Muscle layer of colon (tissue), 2 donors: ENCODE measurements at regions not wholly inside any gene's neighbourhood (a gene's known extent, or its start where the extent isn't known, plus 50 kb on each side); places are given as distances from the start of the nearest gene placed in this dataset.
"Not testable (repeated sequence)": the region's sequence is repeated elsewhere in the genome, so short reads cannot be mapped to it uniquely, and the experiment has no call there.

Source experiments
- H3K27ac ChIP-seq: one replicate; pipeline ENCODE4 v1.7.0; 2013; ENCODE audit warnings: low read depth, mild to moderate bottlenecking, low read length, moderate library complexity
- H3K27me3 ChIP-seq, 2 donors: one replicate each; pipeline ENCODE4 v1.7.0; 2013; ENCODE audit warnings: low read length in 2 of 2, mild to moderate bottlenecking in 2 of 2; ENCODE audit not compliant: insufficient read depth in 2 of 2, control insufficient read depth in 1 of 2
- H3K36me3 ChIP-seq: one replicate; pipeline ENCODE4 v1.7.0; 2013; ENCODE audit warnings: mild to moderate bottlenecking, low read length; ENCODE audit not compliant: insufficient read depth
- H3K4me1 ChIP-seq: one replicate; pipeline ENCODE4 v1.7.0; 2013; ENCODE audit warnings: mild to moderate bottlenecking, low read length; ENCODE audit not compliant: insufficient read depth
- H3K4me3 ChIP-seq, 2 donors: one replicate each; pipeline ENCODE4 v1.7.0; 2013; ENCODE audit warnings: low read length in 2 of 2, low read depth in 1 of 2, mild to moderate bottlenecking in 1 of 2, moderate library complexity in 1 of 2
- H3K9ac ChIP-seq: one replicate; pipeline ENCODE4 v1.7.0; 2013; ENCODE audit warnings: low read length
- H3K9me3 ChIP-seq: one replicate; pipeline ENCODE4 v1.7.0; 2013; ENCODE audit warnings: mild to moderate bottlenecking, low read length
- donor health status: abdominal sarcoma.
- donor health status: Adenocarcinoma of cecum.

DNA sequence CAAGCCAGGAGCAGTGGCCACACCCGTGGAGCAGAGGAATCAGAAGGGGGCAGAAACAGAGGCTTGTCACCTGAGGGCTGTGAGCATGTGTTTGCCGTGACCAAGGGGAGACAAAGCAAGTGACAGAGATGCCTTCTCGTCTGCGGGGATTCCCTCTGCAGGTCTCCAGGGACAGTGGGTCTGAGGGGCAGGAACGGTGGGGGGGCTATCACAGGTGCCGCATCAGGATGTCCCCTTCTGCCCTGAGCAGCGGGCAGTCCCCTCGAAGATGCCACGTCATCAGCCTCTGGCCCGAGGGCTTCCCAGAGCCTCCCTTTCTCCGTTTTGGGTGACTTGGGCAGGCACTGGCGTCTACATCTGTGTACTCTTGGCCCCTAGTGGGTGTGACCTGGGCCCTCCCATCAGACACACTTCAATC is 338.7 kb downstream of the PREX1 start:
- Histone ChIP-seq H3K9ac (no peak overlapping the region), H3K27ac (no peak overlapping the region), H3K36me3 (no peaks in the 10 kb centered on the region), H3K27me3 (no peaks in the 10 kb centered on the region), H3K9me3 (no peaks in the 10 kb centered on the region), H3K4me3 (no peak overlapping the region), H3K4me1 (no peaks in the 10 kb centered on the region)

- not testable (repeated sequence) for H3K9me3 ChIP-seq, H3K27me3 ChIP-seq, H3K4me1 ChIP-seq, H3K27ac ChIP-seq, H3K9ac ChIP-seq, H3K36me3 ChIP-seq, H3K4me3 ChIP-seq
Measured at GRCh38 chr20:48488334-48489034, 339.3 kb downstream of the PREX1 start.

DNA sequence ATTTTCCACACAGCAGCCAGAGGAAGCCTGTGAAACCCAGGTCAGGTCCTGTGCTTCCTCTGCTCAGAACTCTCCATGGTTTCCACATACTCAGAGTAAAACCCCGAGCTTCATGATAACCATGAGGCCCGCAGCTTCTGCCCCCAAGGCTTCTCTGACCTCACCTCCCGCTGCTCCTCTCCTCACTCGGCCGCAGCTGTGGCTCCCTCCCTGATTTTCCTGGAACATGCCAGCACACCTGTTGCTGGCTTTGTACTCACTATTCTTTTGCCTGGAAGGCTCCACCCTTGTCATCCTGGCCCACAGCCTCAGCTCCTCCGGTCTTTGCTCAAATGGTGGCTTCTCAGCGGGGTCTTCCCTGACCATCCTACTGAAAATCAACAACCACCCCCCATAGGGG is 341.7 kb downstream of the PREX1 start:
- no peak overlapping the region for H3K4me3 ChIP-seq
- no peaks in the 10 kb centered on the region for H3K27me3 ChIP-seq
- H3K4me1 ChIP-seq, result no peaks in the 10 kb centered on the region
- H3K9ac ChIP-seq, result no peak overlapping the region
- H3K9me3 ChIP-seq, result no peaks in the 10 kb centered on the region
- no peaks in the 10 kb centered on the region for H3K36me3 ChIP-seq
- H3K27ac ChIP-seq, result no peak overlapping the region

DNA sequence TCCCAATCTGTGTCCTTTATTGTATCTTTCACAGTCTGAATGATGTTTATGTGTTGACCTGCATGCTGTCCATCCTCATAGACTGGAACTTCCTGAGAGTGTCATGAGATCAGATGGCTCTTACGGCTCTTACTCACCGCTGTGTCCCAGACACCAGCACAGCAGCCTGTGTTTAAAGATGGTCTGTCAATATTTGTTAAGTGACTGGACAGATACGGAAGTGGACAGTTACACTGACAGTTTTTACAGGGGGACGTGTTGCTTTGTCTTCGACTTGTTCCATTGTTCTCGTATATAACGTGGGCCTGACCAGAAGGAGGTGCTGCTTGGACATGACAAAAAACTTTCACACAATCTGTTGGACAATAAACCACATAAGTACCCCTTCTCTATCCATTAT is 342.6 kb downstream of the PREX1 start:
- H3K27ac ChIP-seq, H3K4me1 ChIP-seq, H3K9ac ChIP-seq, H3K4me3 ChIP-seq, H3K27me3 ChIP-seq, H3K9me3 ChIP-seq, H3K36me3 ChIP-seq: not testable (repeated sequence)

DNA sequence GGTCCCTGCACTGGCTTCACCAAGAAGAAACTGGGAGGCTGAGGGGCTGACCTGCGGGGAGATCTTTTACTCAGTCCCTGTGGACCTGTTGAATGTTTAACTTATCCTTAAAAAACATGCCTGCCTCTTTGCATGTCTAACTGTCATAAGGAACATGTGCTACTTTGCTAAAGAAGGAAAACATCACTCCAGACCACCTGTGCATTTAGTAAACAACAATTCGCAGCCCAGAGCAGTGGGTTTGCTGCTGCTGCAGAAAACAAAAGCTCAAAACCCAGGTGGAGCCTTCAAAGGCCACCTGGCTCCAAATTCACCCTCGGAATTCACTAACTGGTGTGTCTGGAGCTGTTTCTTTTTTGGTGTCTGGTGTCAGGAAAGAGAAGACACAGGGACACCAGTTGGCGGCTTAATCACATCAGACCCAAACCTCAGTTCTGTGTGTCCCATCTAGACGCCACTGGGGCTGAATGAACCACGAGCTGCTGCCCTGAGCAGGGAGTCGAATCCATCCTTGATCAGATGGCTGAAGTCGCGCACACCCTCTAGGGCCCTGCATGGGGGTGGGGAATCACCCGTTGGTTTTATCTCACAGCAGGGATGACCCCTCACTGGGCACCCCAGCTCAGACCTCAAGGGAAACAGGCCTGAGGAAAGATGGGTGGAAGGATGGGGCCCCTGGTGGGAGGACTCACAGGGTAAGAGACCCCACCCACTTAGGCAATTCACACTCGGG is 344.3 kb downstream of the PREX1 start:
- H3K4me1 ChIP-seq, result no peaks in the 10 kb centered on the region
- H3K27me3 ChIP-seq, result no peaks in the 10 kb centered on the region
- H3K4me3 ChIP-seq, result no peak overlapping the region
- no peaks in the 10 kb centered on the region for H3K36me3 ChIP-seq
- H3K9me3 ChIP-seq, result no peaks in the 10 kb centered on the region
- H3K27ac ChIP-seq, result no peak overlapping the region
- H3K9ac ChIP-seq, result no peak overlapping the region

DNA sequence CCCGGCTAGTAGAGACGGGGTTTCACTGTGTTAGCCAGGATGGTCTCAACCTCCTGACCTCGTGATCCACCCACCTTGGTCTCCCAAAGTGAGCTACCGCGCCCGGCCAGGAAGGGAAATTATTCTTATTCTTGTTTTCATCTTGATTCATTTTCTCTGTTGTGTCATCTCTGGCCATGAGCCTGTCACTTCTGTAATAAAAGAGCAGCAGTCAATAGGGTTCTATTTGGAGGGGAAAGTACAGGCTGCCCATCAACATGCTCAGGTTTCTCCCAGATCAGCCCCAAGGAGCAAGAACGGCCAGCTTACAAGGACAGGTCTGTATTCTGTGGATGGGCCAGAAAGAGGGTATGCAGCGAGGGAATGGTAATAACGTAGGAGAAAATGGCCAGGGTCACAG is 345.0 kb downstream of the PREX1 start:
- Histone ChIP-seq H3K4me3 (no peak overlapping the region), H3K36me3 (no peaks in the 10 kb centered on the region), H3K27me3 (no peaks in the 10 kb centered on the region), H3K4me1 (no peaks in the 10 kb centered on the region), H3K9me3 (no peaks in the 10 kb centered on the region), H3K27ac (no peak overlapping the region), H3K9ac (no peak overlapping the region)

- Histone ChIP-seq H3K27ac (no peak overlapping the region), H3K9me3 (no peaks in the 10 kb centered on the region), H3K27me3 (no peaks in the 10 kb centered on the region), H3K4me1 (no peaks in the 10 kb centered on the region), H3K9ac (no peak overlapping the region), H3K4me3 (no peak overlapping the region), H3K36me3 (no peaks in the 10 kb centered on the region)
Measured at GRCh38 chr20:48480216-48480772, 347.5 kb downstream of the PREX1 start.

DNA sequence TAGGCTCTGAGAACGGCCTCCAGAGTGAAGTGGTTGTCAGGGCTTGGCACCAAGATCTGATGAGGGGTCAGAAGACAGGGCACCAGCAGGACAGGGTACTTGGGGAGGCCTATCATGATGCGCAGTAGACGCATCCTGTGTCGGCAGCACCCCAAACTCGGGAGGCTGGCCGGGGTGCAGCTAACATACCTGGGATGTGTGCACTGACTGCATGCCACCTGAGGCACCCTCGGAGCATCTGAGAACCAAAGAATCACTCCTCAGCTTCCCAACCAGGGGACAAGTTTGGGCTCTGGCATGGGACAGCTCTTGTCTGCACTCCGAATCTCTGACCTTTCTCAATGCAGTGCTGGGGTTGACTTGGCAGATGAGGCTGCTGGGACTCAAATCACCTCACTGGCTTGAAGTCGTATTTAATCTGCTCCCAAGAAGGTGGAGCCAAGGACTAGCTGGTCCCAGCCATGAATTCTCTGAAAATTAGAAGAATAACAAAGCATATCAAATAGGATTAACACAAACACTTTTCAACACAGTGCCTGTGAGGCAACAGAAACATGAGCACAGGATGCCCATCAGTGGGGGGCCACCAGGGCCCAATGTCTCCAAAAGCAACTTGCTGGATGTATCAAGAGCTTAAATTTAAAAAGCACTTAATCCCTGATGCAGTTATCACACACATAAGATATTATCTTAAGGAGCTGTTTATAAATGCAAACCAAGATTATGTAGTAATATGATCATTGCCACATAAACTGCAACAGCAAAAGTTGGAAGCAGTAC is 348.8 kb downstream of the PREX1 start:
- H3K9me3 ChIP-seq, result no peaks in the 10 kb centered on the region
- no peak overlapping the region for H3K27ac ChIP-seq
- no peak overlapping the region for H3K4me3 ChIP-seq
- H3K9ac ChIP-seq, result no peak overlapping the region
- no peaks in the 10 kb centered on the region for H3K36me3 ChIP-seq
- no peaks in the 10 kb centered on the region for H3K4me1 ChIP-seq
- H3K27me3 ChIP-seq, result no peaks in the 10 kb centered on the region

GRCh38 chr20:48478370-48478769 is 349.4 kb downstream of the PREX1 start:
- no peaks in the 10 kb centered on the region for H3K4me1 ChIP-seq

DNA sequence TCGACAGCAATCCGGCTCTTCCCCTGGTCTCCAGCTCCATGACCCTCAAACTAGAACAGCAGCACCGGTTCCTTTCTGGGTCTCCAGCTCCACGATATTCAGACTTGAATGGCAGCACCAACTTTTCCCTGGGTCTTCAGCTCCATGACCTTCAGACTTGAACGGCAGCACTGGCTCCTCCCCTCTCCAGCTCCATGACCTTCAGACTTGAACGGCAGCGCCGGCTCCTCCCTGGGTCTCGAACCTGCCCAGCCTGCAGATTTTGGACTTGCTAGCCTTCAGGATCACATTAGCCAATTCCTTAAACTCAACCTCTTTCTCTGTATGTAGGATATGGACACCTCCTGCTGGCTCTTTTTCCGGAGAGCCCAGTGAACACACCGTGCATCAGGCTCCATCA is 350.9 kb downstream of the PREX1 start:
- no peak overlapping the region for H3K4me3 ChIP-seq
- no peak overlapping the region for H3K27ac ChIP-seq
- H3K27me3 ChIP-seq, result no peaks in the 10 kb centered on the region
- H3K9ac ChIP-seq, result no peak overlapping the region
- H3K4me1 ChIP-seq, result no peaks in the 10 kb centered on the region
- H3K36me3 ChIP-seq, result no peaks in the 10 kb centered on the region
- no peaks in the 10 kb centered on the region for H3K9me3 ChIP-seq

More at GRCh38 chr20:48478370-48478769, 349.4 kb downstream of the PREX1 start:
- Histone ChIP-seq H3K4me3 (no peak overlapping the region), H3K27me3 (no peaks in the 10 kb centered on the region), H3K36me3 (no peaks in the 10 kb centered on the region), H3K27ac (no peak overlapping the region), H3K9me3 (no peaks in the 10 kb centered on the region), H3K9ac (no peak overlapping the region)

- no peak overlapping the region for H3K27ac ChIP-seq
- H3K4me3 ChIP-seq, result no peak overlapping the region
- H3K4me1 ChIP-seq, result no peaks in the 10 kb centered on the region
- H3K9me3 ChIP-seq, result no peaks in the 10 kb centered on the region
- no peak overlapping the region for H3K9ac ChIP-seq
- H3K27me3 ChIP-seq, result no peaks in the 10 kb centered on the region
- no peaks in the 10 kb centered on the region for H3K36me3 ChIP-seq
Measured at GRCh38 chr20:48474022-48474421, 353.8 kb downstream of the PREX1 start.
